Cardiac muscle cell (in vitro differentiated cells and primary cell): ENCODE measurements at regions not wholly inside any gene's neighbourhood (a gene's known extent, or its start where the extent isn't known, plus 50 kb on each side); places are given as distances from the start of the nearest gene placed in this dataset.

Experiments
- DNase-seq, 2 donors: peaks; one replicate each; pipeline versions ENCODE4 v3.0.0 to v3.0.0-alpha.2; 2010 to 2017; ENCODE audit warnings: low read depth in 1 of 2, low spot score in 1 of 2
- H3K27ac ChIP-seq: fragments of 200-600 bp; sonication (generic); 2 replicates; pipeline ENCODE4 v1.5.1; 2016
- H3K27me3 ChIP-seq: fragments of 200-600 bp; sonication (generic); 2 replicates; pipeline ENCODE4 v1.6.0; 2016; ENCODE audit warnings: control low read depth
- H3K36me3 ChIP-seq: fragments of 200-600 bp; sonication (generic); 2 replicates; pipeline ENCODE4 v1.5.1; 2016; ENCODE audit warnings: control low read depth
- H3K4me1 ChIP-seq: fragments of 200-600 bp; sonication (generic); 2 replicates; pipeline ENCODE4 v1.8.1; 2017; ENCODE audit warnings: low read depth, mild to moderate bottlenecking, mixed run types
- H3K4me3 ChIP-seq: fragments of 200-600 bp; sonication (generic); 2 replicates; pipeline ENCODE4 v1.5.1; 2016; ENCODE audit warnings: mild to moderate bottlenecking
- H3K9me3 ChIP-seq: fragments of 200-600 bp; sonication (generic); 2 replicates; pipeline ENCODE4 v1.5.1; 2017; ENCODE audit warnings: low read depth, mild to moderate bottlenecking, control low read depth
- CTCF ChIP-seq: IDR thresholded peaks from 2 replicates; pipeline ENCODE4 v1.5.1; 2012; ENCODE audit warnings: low read depth, mild to moderate bottlenecking, low read length

- H3K27me3 ChIP-seq = no peaks in the 10 kb centered on the region
- peak overlapping the region; percentile 61 for H3K27ac ChIP-seq
- H3K9me3 ChIP-seq = no peaks in the 10 kb centered on the region
- peak in 1 of 2 donors; percentile 67 for DNase-seq
- H3K4me1 ChIP-seq = peaks cover 25% of the 10 kb centered on the region
- no peaks in the 10 kb centered on the region for H3K36me3 ChIP-seq
- TF ChIP-seq CTCF = no peak
- no peak overlapping the region for H3K4me3 ChIP-seq
Measured at GRCh38 chr19:28169168-28169887, 1043.6 kb downstream of the UQCRFS1 start.

- peak overlapping the region; percentile 24 for H3K27ac ChIP-seq
Measured at GRCh38 chr19:28168557-28168956, 1044.4 kb downstream of the UQCRFS1 start.

GRCh38 chr19:28166025-28166424, 1046.9 kb downstream of the UQCRFS1 start:
- no peak overlapping the region for H3K27ac ChIP-seq
- DNase-seq = no peak
- H3K27me3 ChIP-seq = no peaks in the 10 kb centered on the region
- H3K36me3 ChIP-seq = no peaks in the 10 kb centered on the region
- no peak for TF ChIP-seq CTCF
- H3K9me3 ChIP-seq = no peaks in the 10 kb centered on the region
- H3K4me3 ChIP-seq = no peak overlapping the region
- peaks cover 28% of the 10 kb centered on the region for H3K4me1 ChIP-seq

More at GRCh38 chr19:28168557-28168956, 1044.4 kb downstream of the UQCRFS1 start:
- no peaks in the 10 kb centered on the region for H3K36me3 ChIP-seq
- H3K27me3 ChIP-seq = no peaks in the 10 kb centered on the region
- no peak for TF ChIP-seq CTCF
- peaks cover 28% of the 10 kb centered on the region for H3K4me1 ChIP-seq
- no peak for DNase-seq
- no peaks in the 10 kb centered on the region for H3K9me3 ChIP-seq
- no peak overlapping the region for H3K4me3 ChIP-seq

- peak in 1 of 2 donors; percentile 36 for DNase-seq
- no peaks in the 10 kb centered on the region for H3K9me3 ChIP-seq
- TF ChIP-seq CTCF = no peak
- no peaks in the 10 kb centered on the region for H3K36me3 ChIP-seq
- no peak overlapping the region for H3K27ac ChIP-seq
- H3K4me1 ChIP-seq = peaks cover 19% of the 10 kb centered on the region
- H3K27me3 ChIP-seq = no peaks in the 10 kb centered on the region
- H3K4me3 ChIP-seq = no peak overlapping the region
Measured at GRCh38 chr19:28164214-28164613, 1048.7 kb downstream of the UQCRFS1 start.

- Histone ChIP-seq H3K4me3 (no peak overlapping the region), H3K9me3 (no peaks in the 10 kb centered on the region), H3K4me1 (no peaks in the 10 kb centered on the region), H3K36me3 (no peaks in the 10 kb centered on the region), H3K27ac (no peak overlapping the region), H3K27me3 (no peaks in the 10 kb centered on the region)
- no peak for DNase-seq
- TF ChIP-seq CTCF = no peak
Measured at GRCh38 chr19:28159065-28159464, 1053.9 kb downstream of the UQCRFS1 start.
